Neural cell (in vitro differentiated cells): ENCODE measurements at regions not wholly inside any gene's neighbourhood (a gene's known extent, or its start where the extent isn't known, plus 50 kb on each side); places are given as distances from the start of the nearest gene placed in this dataset.

Experiments used
- EZH2 ChIP-seq: fragments of 200-600, 300-800 bp; shearing (Covaris generic), sonication (generic); IDR thresholded peaks from 2 replicates; pipeline ENCODE4 v1.6.1; 2014; ENCODE audit warnings: antibody characterized with exemption, low read length, borderline replicate concordance, mild to moderate bottlenecking; ENCODE audit not compliant: insufficient read depth, poor library complexity, severe bottlenecking
- POLR2AphosphoS5 ChIP-seq: IDR thresholded peaks from 2 replicates; pipeline ENCODE4 v1.6.1; 2012
- RAD21 ChIP-seq: fragments of 450-650 bp; conservative IDR thresholded peaks from 2 replicates; pipeline ENCODE4 v1.6.1; 2014; ENCODE audit warnings: antibody characterized with exemption, mild to moderate bottlenecking, moderate library complexity
- TF ChIP-seq, protein P1 (sequence below): IDR thresholded peaks from 2 replicates; pipeline ENCODE4 v1.6.1; 2012; ENCODE audit warnings: borderline replicate concordance
- TF ChIP-seq, protein P2 (sequence below): fragments of 450-650 bp; IDR thresholded peaks from 2 replicates; pipeline ENCODE4 v1.5.1; 2014; ENCODE audit warnings: antibody characterized with exemption, mild to moderate bottlenecking, moderate library complexity; ENCODE audit not compliant: poor library complexity, severe bottlenecking

DNA sequence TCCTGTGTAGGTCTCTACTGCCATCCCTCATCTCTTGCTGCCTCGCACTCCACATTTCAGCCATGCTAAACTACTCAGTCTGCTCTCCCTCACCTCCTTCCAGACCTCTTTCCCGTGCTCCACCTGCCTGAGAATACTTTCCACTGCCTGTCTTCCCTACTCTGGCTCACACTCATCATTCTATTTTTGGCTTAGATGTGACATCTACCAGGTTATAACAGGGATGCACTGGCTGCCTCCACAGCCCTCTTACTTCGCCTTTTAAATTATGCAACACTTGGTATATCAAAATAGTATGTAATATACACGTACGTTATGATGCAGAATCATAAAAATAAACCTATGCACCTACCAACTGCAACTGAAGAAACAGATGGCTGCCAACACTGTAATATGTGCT lies 222.8 kb upstream of the DTNBP1 start:
- TF ChIP-seq POLR2AphosphoS5 (no peak), RAD21 (no peak), EZH2 (no peak)
- TF ChIP-seq, protein P1, sequence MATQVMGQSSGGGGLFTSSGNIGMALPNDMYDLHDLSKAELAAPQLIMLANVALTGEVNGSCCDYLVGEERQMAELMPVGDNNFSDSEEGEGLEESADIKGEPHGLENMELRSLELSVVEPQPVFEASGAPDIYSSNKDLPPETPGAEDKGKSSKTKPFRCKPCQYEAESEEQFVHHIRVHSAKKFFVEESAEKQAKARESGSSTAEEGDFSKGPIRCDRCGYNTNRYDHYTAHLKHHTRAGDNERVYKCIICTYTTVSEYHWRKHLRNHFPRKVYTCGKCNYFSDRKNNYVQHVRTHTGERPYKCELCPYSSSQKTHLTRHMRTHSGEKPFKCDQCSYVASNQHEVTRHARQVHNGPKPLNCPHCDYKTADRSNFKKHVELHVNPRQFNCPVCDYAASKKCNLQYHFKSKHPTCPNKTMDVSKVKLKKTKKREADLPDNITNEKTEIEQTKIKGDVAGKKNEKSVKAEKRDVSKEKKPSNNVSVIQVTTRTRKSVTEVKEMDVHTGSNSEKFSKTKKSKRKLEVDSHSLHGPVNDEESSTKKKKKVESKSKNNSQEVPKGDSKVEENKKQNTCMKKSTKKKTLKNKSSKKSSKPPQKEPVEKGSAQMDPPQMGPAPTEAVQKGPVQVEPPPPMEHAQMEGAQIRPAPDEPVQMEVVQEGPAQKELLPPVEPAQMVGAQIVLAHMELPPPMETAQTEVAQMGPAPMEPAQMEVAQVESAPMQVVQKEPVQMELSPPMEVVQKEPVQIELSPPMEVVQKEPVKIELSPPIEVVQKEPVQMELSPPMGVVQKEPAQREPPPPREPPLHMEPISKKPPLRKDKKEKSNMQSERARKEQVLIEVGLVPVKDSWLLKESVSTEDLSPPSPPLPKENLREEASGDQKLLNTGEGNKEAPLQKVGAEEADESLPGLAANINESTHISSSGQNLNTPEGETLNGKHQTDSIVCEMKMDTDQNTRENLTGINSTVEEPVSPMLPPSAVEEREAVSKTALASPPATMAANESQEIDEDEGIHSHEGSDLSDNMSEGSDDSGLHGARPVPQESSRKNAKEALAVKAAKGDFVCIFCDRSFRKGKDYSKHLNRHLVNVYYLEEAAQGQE: no peak
- TF ChIP-seq, protein P2, sequence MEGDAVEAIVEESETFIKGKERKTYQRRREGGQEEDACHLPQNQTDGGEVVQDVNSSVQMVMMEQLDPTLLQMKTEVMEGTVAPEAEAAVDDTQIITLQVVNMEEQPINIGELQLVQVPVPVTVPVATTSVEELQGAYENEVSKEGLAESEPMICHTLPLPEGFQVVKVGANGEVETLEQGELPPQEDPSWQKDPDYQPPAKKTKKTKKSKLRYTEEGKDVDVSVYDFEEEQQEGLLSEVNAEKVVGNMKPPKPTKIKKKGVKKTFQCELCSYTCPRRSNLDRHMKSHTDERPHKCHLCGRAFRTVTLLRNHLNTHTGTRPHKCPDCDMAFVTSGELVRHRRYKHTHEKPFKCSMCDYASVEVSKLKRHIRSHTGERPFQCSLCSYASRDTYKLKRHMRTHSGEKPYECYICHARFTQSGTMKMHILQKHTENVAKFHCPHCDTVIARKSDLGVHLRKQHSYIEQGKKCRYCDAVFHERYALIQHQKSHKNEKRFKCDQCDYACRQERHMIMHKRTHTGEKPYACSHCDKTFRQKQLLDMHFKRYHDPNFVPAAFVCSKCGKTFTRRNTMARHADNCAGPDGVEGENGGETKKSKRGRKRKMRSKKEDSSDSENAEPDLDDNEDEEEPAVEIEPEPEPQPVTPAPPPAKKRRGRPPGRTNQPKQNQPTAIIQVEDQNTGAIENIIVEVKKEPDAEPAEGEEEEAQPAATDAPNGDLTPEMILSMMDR: no peak
